ENCODE measurements at regions not wholly inside any gene's neighbourhood (a gene's known extent, or its start where the extent isn't known, plus 50 kb on each side); places are given as distances from the start of the nearest gene placed in this dataset.

DNA sequence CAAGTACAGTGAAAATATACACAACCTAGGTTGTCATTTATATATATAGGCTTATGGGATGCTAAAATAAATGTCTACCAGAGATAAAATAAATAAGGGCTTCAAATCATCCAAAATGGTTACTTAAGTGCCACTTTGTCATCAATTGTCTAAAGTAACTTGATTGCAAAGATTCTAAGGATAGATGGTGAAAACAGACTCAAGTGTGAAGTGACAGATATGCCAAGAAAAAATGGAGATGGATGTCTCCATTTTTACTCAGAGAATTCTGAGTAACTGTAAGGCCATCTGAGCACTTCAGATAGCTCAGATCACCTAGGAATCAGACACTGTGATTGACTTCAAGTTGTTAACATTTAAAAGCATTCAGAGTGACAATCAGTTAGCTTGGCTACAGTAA lies 824.3 kb downstream of the PRELID2 start:
- TF ChIP-seq, protein P1, sequence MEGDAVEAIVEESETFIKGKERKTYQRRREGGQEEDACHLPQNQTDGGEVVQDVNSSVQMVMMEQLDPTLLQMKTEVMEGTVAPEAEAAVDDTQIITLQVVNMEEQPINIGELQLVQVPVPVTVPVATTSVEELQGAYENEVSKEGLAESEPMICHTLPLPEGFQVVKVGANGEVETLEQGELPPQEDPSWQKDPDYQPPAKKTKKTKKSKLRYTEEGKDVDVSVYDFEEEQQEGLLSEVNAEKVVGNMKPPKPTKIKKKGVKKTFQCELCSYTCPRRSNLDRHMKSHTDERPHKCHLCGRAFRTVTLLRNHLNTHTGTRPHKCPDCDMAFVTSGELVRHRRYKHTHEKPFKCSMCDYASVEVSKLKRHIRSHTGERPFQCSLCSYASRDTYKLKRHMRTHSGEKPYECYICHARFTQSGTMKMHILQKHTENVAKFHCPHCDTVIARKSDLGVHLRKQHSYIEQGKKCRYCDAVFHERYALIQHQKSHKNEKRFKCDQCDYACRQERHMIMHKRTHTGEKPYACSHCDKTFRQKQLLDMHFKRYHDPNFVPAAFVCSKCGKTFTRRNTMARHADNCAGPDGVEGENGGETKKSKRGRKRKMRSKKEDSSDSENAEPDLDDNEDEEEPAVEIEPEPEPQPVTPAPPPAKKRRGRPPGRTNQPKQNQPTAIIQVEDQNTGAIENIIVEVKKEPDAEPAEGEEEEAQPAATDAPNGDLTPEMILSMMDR (optimal IDR thresholded peaks at IDR 0.05 in 1 of 3, IDR thresholded peaks at IDR 0.05 in 1 of 3, conservative IDR thresholded peaks at IDR 0.05 in 1 of 3; ENCODE audit: extremely low read depth in 1 of 3, insufficient read depth in 2 of 3, low read length in 3 of 3), result no peak
- TF ChIP-seq EZH2 (IDR thresholded peaks at IDR 0.05; ENCODE audit: low read length), result no peak

Data from keratinocyte (primary cell).